ENCODE measurements at regions not wholly inside any gene's neighbourhood (a gene's known extent, or its start where the extent isn't known, plus 50 kb on each side); places are given as distances from the start of the nearest gene placed in this dataset.

DNA sequence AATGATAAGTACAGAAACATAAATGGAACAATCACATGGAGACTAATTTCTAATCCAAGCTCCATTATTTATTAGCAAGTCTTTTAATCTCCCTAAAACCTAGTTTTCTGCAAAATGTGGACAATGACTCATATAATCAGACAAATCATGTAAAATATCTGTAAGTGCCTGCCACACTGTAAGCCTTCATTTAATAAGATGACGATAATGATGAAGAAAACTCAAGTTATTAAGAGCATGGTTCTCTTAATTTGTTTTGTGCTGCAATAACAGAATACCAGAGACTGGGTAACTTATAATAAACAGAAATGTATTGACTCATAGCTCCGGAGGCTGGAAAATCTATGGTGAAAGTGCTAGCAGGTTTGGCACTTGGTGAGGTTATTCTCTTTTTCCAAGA is 535.3 kb upstream of the LRFN5 start:
- TF ChIP-seq, protein P1, sequence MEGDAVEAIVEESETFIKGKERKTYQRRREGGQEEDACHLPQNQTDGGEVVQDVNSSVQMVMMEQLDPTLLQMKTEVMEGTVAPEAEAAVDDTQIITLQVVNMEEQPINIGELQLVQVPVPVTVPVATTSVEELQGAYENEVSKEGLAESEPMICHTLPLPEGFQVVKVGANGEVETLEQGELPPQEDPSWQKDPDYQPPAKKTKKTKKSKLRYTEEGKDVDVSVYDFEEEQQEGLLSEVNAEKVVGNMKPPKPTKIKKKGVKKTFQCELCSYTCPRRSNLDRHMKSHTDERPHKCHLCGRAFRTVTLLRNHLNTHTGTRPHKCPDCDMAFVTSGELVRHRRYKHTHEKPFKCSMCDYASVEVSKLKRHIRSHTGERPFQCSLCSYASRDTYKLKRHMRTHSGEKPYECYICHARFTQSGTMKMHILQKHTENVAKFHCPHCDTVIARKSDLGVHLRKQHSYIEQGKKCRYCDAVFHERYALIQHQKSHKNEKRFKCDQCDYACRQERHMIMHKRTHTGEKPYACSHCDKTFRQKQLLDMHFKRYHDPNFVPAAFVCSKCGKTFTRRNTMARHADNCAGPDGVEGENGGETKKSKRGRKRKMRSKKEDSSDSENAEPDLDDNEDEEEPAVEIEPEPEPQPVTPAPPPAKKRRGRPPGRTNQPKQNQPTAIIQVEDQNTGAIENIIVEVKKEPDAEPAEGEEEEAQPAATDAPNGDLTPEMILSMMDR (IDR thresholded peaks at IDR 0.05; ENCODE audit: low read depth, low read length, missing input control): no peak
- TF ChIP-seq, protein P2, sequence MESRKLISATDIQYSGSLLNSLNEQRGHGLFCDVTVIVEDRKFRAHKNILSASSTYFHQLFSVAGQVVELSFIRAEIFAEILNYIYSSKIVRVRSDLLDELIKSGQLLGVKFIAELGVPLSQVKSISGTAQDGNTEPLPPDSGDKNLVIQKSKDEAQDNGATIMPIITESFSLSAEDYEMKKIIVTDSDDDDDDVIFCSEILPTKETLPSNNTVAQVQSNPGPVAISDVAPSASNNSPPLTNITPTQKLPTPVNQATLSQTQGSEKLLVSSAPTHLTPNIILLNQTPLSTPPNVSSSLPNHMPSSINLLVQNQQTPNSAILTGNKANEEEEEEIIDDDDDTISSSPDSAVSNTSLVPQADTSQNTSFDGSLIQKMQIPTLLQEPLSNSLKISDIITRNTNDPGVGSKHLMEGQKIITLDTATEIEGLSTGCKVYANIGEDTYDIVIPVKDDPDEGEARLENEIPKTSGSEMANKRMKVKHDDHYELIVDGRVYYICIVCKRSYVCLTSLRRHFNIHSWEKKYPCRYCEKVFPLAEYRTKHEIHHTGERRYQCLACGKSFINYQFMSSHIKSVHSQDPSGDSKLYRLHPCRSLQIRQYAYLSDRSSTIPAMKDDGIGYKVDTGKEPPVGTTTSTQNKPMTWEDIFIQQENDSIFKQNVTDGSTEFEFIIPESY (IDR thresholded peaks at IDR 0.05): no peak
- TF ChIP-seq EGR1 (IDR thresholded peaks at IDR 0.05; ENCODE audit: low read depth in 2 of 2): no peak
- no peak for TF ChIP-seq JUND (IDR thresholded peaks at IDR 0.05)
